HAP-1 (cell line): ENCODE measurements at regions not wholly inside any gene's neighbourhood (a gene's known extent, or its start where the extent isn't known, plus 50 kb on each side); places are given as distances from the start of the nearest gene placed in this dataset.
"Not testable (repeated sequence)": the region's sequence is repeated elsewhere in the genome, so short reads cannot be mapped to it uniquely, and the experiment has no call there.

Experiments used
- DNase-seq, 2 experiments: peaks; one replicate each; pipeline ENCODE4 v3.0.0-alpha.2; 2016 to 2020; ENCODE audit warnings: low spot score in 2 of 2
- H3K27me3 ChIP-seq: fragments of 250-450 bp; sonication (Bioruptor Pico); 2 replicates; pipeline ENCODE4 v1.5.1; 2020; ENCODE audit warnings: low read depth, mild to moderate bottlenecking, moderate library complexity
- H3K36me3 ChIP-seq: fragments of 250-450 bp; sonication (Bioruptor Pico); replicated peaks from 2 replicates; pipeline ENCODE4 v1.5.1; 2020; ENCODE audit warnings: mild to moderate bottlenecking
- H3K4me1 ChIP-seq: fragments of 250-450 bp; sonication (Bioruptor Pico); 2 replicates; pipeline ENCODE4 v1.5.1; 2020; ENCODE audit warnings: mild to moderate bottlenecking
- H3K4me3 ChIP-seq: fragments of 250-450 bp; sonication (Bioruptor Pico); 2 replicates; pipeline ENCODE4 v1.5.1; 2020; ENCODE audit warnings: mild to moderate bottlenecking, moderate library complexity
- H3K9me3 ChIP-seq: fragments of 250-450 bp; sonication (Bioruptor Pico); 2 replicates; pipeline ENCODE4 v1.5.1; 2020; ENCODE audit warnings: mild to moderate bottlenecking, moderate library complexity
- in situ Hi-C: fragments of 300-500 bp; cut with MboI; formaldehyde crosslinking; loops from 3 replicates; pipeline ENCODE4 v1.14.3; 2020; ENCODE audit warnings: low sequenced_read_pairs, inconsistent platforms, mixed read lengths

- peak in 1 of 2 experiments; percentile 52 for DNase-seq
- no peaks in the 10 kb centered on the region for H3K36me3 ChIP-seq
- in situ Hi-C loops, result loop anchor here (25.0 kb wide), 1 partner anchor 470 kb away; no protein-coding TSS in a partner anchor
- H3K27me3 ChIP-seq, result no peaks in the 10 kb centered on the region
- no peak overlapping the region for H3K4me3 ChIP-seq
- H3K4me1 ChIP-seq, result no peaks in the 10 kb centered on the region
- no peaks in the 10 kb centered on the region; the same call in 1 of the 2 replicates for H3K9me3 ChIP-seq
These were observed 733.7 kb downstream of the ZNF385D start for GRCh38 chr3:21017115-21017852.

- H3K9me3 ChIP-seq, result no peaks in the 10 kb centered on the region; the same call in 1 of the 2 replicates
- no peaks in the 10 kb centered on the region for H3K36me3 ChIP-seq
- H3K4me3 ChIP-seq, result no peak overlapping the region
- DNase-seq, result no peak
- no peaks in the 10 kb centered on the region for H3K27me3 ChIP-seq
- in situ Hi-C loops, result loop anchor here (25.0 kb wide), 1 partner anchor 474 kb away; no protein-coding TSS in a partner anchor
- no peaks in the 10 kb centered on the region for H3K4me1 ChIP-seq
These were observed 737.4 kb downstream of the ZNF385D start for GRCh38 chr3:21013566-21013965.

- H3K4me3 ChIP-seq, result no peak overlapping the region
- no peaks in the 10 kb centered on the region for H3K9me3 ChIP-seq
- DNase-seq, result no peak
- in situ Hi-C loops, result loop anchor here (25.0 kb wide), 1 partner anchor 488 kb away; no protein-coding TSS in a partner anchor
- H3K27me3 ChIP-seq, result no peaks in the 10 kb centered on the region
- H3K36me3 ChIP-seq, result no peaks in the 10 kb centered on the region
- H3K4me1 ChIP-seq, result no peaks in the 10 kb centered on the region
These were observed 751.3 kb downstream of the ZNF385D start for GRCh38 chr3:20999661-21000060.

GRCh38 chr3:20997183-20997582 lies 753.8 kb downstream of the ZNF385D start:
- in situ Hi-C loops, result no loop called here
- H3K27me3 ChIP-seq, result no peaks in the 10 kb centered on the region
- H3K36me3 ChIP-seq, result no peaks in the 10 kb centered on the region
- H3K4me3 ChIP-seq, result no peak overlapping the region
- H3K9me3 ChIP-seq, result no peaks in the 10 kb centered on the region
- no peak for DNase-seq
- no peaks in the 10 kb centered on the region for H3K4me1 ChIP-seq

- Histone ChIP-seq H3K4me3 (no peak overlapping the region), H3K27me3 (no peaks in the 10 kb centered on the region), H3K4me1 (no peaks in the 10 kb centered on the region), H3K36me3 (no peaks in the 10 kb centered on the region), H3K9me3 (no peaks in the 10 kb centered on the region)
- no peak for DNase-seq
- in situ Hi-C loops, result no loop called here
These were observed 760.1 kb downstream of the ZNF385D start for GRCh38 chr3:20990896-20991295.

- DNase-seq, H3K4me1 ChIP-seq, in situ Hi-C loops, H3K9me3 ChIP-seq, H3K4me3 ChIP-seq, H3K27me3 ChIP-seq, H3K36me3 ChIP-seq: not testable (repeated sequence)
These were observed 761.4 kb downstream of the ZNF385D start for GRCh38 chr3:20989653-20990052.

- H3K27me3 ChIP-seq, result no peaks in the 10 kb centered on the region; the same call in 1 of the 2 replicates
- no peak for DNase-seq
- no peak overlapping the region for H3K4me3 ChIP-seq
- in situ Hi-C loops, result no loop called here
- no peaks in the 10 kb centered on the region for H3K4me1 ChIP-seq
- H3K9me3 ChIP-seq, result no peaks in the 10 kb centered on the region
- no peaks in the 10 kb centered on the region for H3K36me3 ChIP-seq
These were observed 766.3 kb downstream of the ZNF385D start for GRCh38 chr3:20984594-20985205.

GRCh38 chr3:20975188-20975651 lies 775.8 kb downstream of the ZNF385D start:
- Histone ChIP-seq H3K36me3 (no peaks in the 10 kb centered on the region), H3K9me3 (no peaks in the 10 kb centered on the region), H3K27me3 (no peaks in the 10 kb centered on the region), H3K4me1 (no peaks in the 10 kb centered on the region), H3K4me3 (no peak overlapping the region)
- in situ Hi-C loops, result no loop called here
- DNase-seq, result no peak

- in situ Hi-C loops, result no loop called here
- Histone ChIP-seq H3K27me3 (no peaks in the 10 kb centered on the region), H3K9me3 (no peaks in the 10 kb centered on the region), H3K36me3 (no peaks in the 10 kb centered on the region), H3K4me3 (no peak overlapping the region), H3K4me1 (no peaks in the 10 kb centered on the region)
- no peak for DNase-seq
These were observed 776.6 kb downstream of the ZNF385D start for GRCh38 chr3:20974396-20974795.

GRCh38 chr3:20970807-20971206 lies 780.2 kb downstream of the ZNF385D start:
- H3K4me1 ChIP-seq, DNase-seq, H3K36me3 ChIP-seq, in situ Hi-C loops, H3K27me3 ChIP-seq, H3K4me3 ChIP-seq, H3K9me3 ChIP-seq: not testable (repeated sequence)

- H3K9me3 ChIP-seq, DNase-seq, H3K27me3 ChIP-seq, H3K4me1 ChIP-seq, H3K36me3 ChIP-seq, H3K4me3 ChIP-seq, in situ Hi-C loops: not testable (repeated sequence)
These were observed 781.5 kb upstream of the SGO1 start for GRCh38 chr3:20967485-20967884.

- H3K9me3 ChIP-seq, result no peaks in the 10 kb centered on the region
- no peaks in the 10 kb centered on the region for H3K36me3 ChIP-seq
- no peak for DNase-seq
- H3K27me3 ChIP-seq, result no peaks in the 10 kb centered on the region
- no peaks in the 10 kb centered on the region for H3K4me1 ChIP-seq
- in situ Hi-C loops, result no loop called here
- H3K4me3 ChIP-seq, result no peak overlapping the region
These were observed 772.2 kb upstream of the SGO1 start for GRCh38 chr3:20958161-20958560.

- H3K27me3 ChIP-seq, result no peaks in the 10 kb centered on the region
- in situ Hi-C loops, result loop anchor here (25.0 kb wide), 1 partner anchor 434 kb away; no protein-coding TSS in a partner anchor
- DNase-seq, result no peak
- no peaks in the 10 kb centered on the region for H3K9me3 ChIP-seq
- H3K4me3 ChIP-seq, result no peak overlapping the region
- no peaks in the 10 kb centered on the region for H3K36me3 ChIP-seq
- no peaks in the 10 kb centered on the region for H3K4me1 ChIP-seq
These were observed 759.9 kb upstream of the SGO1 start for GRCh38 chr3:20945892-20946291.

- in situ Hi-C loops, result loop anchor here (25.0 kb wide), 1 partner anchor 423 kb away; no protein-coding TSS in a partner anchor
- Histone ChIP-seq H3K4me1 (no peaks in the 10 kb centered on the region), H3K4me3 (no peak overlapping the region), H3K9me3 (no peaks in the 10 kb centered on the region), H3K36me3 (no peaks in the 10 kb centered on the region), H3K27me3 (no peaks in the 10 kb centered on the region)
- no peak for DNase-seq
These were observed 749.8 kb upstream of the SGO1 start for GRCh38 chr3:20935791-20936190.
